OCI-LY3 (cell line): ENCODE measurements at regions not wholly inside any gene's neighbourhood (a gene's known extent, or its start where the extent isn't known, plus 50 kb on each side); places are given as distances from the start of the nearest gene placed in this dataset.

Experiments used
- H2AFZ ChIP-seq: fragments of 200-600, 300-600 bp; shearing (Covaris generic); 2 replicates; pipeline ENCODE4 v1.6.0; 2014; ENCODE audit warnings: antibody characterized with exemption, low read depth, low read length
- H3K27ac ChIP-seq: fragments of 200-600, 300-600 bp; sonication (generic); 2 replicates; pipeline ENCODE4 v1.5.1; 2014; ENCODE audit warnings: mild to moderate bottlenecking, low read length, moderate library complexity, mixed read lengths
- H3K27me3 ChIP-seq: fragments of 200-600, 300-600 bp; sonication (generic); 2 replicates; pipeline ENCODE4 v1.6.1; 2014; ENCODE audit warnings: low read depth, low read length, mixed read lengths
- H3K36me3 ChIP-seq: fragments of 200-600, 300-600 bp; sonication (generic); replicated peaks from 2 replicates; pipeline ENCODE3; 2014; ENCODE audit warnings: low read depth, low read length, mixed read lengths
- H3K4me1 ChIP-seq: fragments of 300-600, 200-600 bp; sonication (generic); 2 replicates; pipeline ENCODE4 v1.6.1; 2014; ENCODE audit warnings: low read length, mixed read lengths
- H3K4me2 ChIP-seq: fragments of 200-600, 300-600 bp; sonication (generic); 2 replicates; pipeline ENCODE4 v1.6.1; 2014; ENCODE audit warnings: low read length, mixed read lengths
- H3K4me3 ChIP-seq: fragments of 300-600, 200-600 bp; sonication (generic); 2 replicates; pipeline ENCODE4 v1.5.1; 2014; ENCODE audit warnings: antibody characterized with exemption, mild to moderate bottlenecking, low read length, moderate library complexity
- H3K79me2 ChIP-seq: fragments of 300-600, 200-600 bp; shearing (Covaris generic); 2 replicates; pipeline ENCODE4 v1.6.1; 2014; ENCODE audit warnings: mild to moderate bottlenecking, low read length, mixed read lengths
- H3K9ac ChIP-seq: fragments of 300-600, 200-600 bp; shearing (Covaris generic); 2 replicates; pipeline ENCODE4 v1.6.0; 2014; ENCODE audit warnings: mild to moderate bottlenecking, low read length, moderate library complexity
- H3K9me3 ChIP-seq: fragments of 200-600, 300-600 bp; shearing (Covaris generic); 2 replicates; pipeline ENCODE4 v1.6.1; 2014; ENCODE audit warnings: low read length, mixed read lengths; ENCODE audit not compliant: insufficient read depth
- H4K20me1 ChIP-seq: fragments of 200-600, 300-600 bp; sonication (generic); 2 replicates; pipeline ENCODE4 v1.6.1; 2016; ENCODE audit warnings: low read length, mixed read lengths; ENCODE audit not compliant: insufficient read depth
- EZH2phosphoT487 ChIP-seq: fragments of 200-600 bp; shearing (Covaris generic); IDR thresholded peaks from 2 replicates; pipeline ENCODE4 v1.6.1; 2018; ENCODE audit warnings: antibody characterized with exemption, mixed run types, low read depth
- TF ChIP-seq, protein P1 (sequence below): fragments of 200-600, 300-600 bp; sonication (generic); IDR thresholded peaks from 2 replicates; pipeline ENCODE4 v1.5.1; 2014; ENCODE audit warnings: antibody characterized with exemption, low read length, low read depth

DNA sequence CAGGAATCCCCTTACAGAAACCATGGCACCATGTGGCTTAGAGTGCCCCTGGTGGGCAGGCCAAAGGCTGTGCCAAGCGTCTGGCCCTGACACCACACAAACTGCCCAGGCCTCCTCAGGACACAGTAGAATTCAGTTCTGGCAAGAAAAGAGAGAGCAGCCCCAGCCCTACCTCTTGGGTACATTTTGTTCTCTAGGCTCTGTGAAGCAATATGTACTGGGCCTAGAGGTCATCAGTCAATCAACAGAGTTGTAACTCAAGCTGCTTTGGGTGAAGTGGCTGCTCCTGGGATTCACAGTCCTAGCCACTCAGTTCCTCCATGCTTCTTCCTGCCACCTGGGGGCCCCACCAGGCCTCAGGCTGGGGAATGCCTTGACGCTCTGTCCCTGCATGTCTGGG is 158.1 kb upstream of the MAMLD1 start:
- H3K36me3 ChIP-seq, result no peaks in the 10 kb centered on the region
- no peaks in the 10 kb centered on the region for H3K9me3 ChIP-seq
- TF ChIP-seq EZH2phosphoT487, result no peak
- TF ChIP-seq, protein P1, sequence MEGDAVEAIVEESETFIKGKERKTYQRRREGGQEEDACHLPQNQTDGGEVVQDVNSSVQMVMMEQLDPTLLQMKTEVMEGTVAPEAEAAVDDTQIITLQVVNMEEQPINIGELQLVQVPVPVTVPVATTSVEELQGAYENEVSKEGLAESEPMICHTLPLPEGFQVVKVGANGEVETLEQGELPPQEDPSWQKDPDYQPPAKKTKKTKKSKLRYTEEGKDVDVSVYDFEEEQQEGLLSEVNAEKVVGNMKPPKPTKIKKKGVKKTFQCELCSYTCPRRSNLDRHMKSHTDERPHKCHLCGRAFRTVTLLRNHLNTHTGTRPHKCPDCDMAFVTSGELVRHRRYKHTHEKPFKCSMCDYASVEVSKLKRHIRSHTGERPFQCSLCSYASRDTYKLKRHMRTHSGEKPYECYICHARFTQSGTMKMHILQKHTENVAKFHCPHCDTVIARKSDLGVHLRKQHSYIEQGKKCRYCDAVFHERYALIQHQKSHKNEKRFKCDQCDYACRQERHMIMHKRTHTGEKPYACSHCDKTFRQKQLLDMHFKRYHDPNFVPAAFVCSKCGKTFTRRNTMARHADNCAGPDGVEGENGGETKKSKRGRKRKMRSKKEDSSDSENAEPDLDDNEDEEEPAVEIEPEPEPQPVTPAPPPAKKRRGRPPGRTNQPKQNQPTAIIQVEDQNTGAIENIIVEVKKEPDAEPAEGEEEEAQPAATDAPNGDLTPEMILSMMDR, result peak; percentile 28; the same call in 1 of the 2 replicates

DNA sequence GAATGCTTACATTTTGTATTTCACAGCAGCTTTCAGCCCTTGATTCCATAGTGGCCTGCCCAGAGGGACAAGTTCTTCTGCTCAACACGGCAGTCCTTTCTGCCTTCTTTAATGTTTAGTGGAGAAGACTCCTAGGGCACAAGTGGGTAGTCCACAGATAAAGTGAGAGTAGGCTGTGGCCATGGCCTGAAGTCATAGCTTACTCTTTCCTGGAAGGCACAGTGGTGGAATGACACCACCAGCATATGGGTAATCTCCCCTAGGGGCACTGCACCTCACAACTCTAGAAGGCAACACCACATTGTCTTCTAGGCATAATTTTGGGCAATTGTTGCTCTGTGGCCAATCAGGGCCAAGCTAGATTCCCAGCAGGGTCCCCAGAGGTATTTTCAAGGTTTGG is 155.4 kb upstream of the MAMLD1 start:
- Histone ChIP-seq H2AFZ (no peak overlapping the region), H3K9me3 (no peaks in the 10 kb centered on the region), H4K20me1 (no peaks in the 10 kb centered on the region), H3K4me2 (no peak overlapping the region), H3K4me1 (peaks cover 43% of the 10 kb centered on the region), H3K27me3 (no peaks in the 10 kb centered on the region), H3K79me2 (no peaks in the 10 kb centered on the region), H3K4me3 (no peak overlapping the region), H3K36me3 (no peaks in the 10 kb centered on the region), H3K9ac (no peak overlapping the region), H3K27ac (no peak overlapping the region)
- TF ChIP-seq, protein P1, result no peak
- no peak for TF ChIP-seq EZH2phosphoT487

More for the DNA sequence above, 158.1 kb upstream of the MAMLD1 start:
- H3K79me2 ChIP-seq, result no peaks in the 10 kb centered on the region
- H2AFZ ChIP-seq, result no peak overlapping the region
- no peaks in the 10 kb centered on the region for H3K27me3 ChIP-seq
- no peaks in the 10 kb centered on the region for H4K20me1 ChIP-seq
- no peak overlapping the region for H3K4me2 ChIP-seq
- no peak overlapping the region for H3K9ac ChIP-seq
- no peak overlapping the region for H3K4me3 ChIP-seq
- H3K27ac ChIP-seq, result no peak overlapping the region
- peaks cover 70% of the 10 kb centered on the region for H3K4me1 ChIP-seq

DNA sequence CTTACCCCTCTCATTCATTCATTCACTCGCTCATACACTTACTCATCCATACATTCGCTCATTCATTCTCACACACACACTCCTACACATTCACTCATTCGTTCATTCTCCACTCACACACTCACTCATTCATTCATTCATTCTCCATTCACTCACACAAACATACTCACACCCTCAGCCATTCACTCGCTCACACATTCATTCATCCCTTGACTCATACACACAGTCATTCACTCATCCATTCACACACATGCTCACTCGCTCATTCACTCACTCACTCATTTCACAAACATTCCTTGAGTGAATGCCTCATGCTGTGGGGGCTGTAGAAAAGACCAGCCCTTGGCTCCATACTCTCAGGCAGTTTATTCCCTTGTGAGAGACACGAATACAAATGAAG is 151.1 kb upstream of the MAMLD1 start:
- no peak overlapping the region for H3K9ac ChIP-seq
- H3K4me1 ChIP-seq, result peaks cover 3% of the 10 kb centered on the region
- no peak overlapping the region for H3K4me3 ChIP-seq
- no peaks in the 10 kb centered on the region for H4K20me1 ChIP-seq
- no peaks in the 10 kb centered on the region for H3K79me2 ChIP-seq
- no peak overlapping the region for H3K27ac ChIP-seq
- H3K4me2 ChIP-seq, result no peak overlapping the region
- no peak overlapping the region for H2AFZ ChIP-seq
- no peak for TF ChIP-seq EZH2phosphoT487
- TF ChIP-seq, protein P1, result no peak
- H3K27me3 ChIP-seq, result no peaks in the 10 kb centered on the region
- no peaks in the 10 kb centered on the region for H3K9me3 ChIP-seq
- H3K36me3 ChIP-seq, result no peaks in the 10 kb centered on the region

DNA sequence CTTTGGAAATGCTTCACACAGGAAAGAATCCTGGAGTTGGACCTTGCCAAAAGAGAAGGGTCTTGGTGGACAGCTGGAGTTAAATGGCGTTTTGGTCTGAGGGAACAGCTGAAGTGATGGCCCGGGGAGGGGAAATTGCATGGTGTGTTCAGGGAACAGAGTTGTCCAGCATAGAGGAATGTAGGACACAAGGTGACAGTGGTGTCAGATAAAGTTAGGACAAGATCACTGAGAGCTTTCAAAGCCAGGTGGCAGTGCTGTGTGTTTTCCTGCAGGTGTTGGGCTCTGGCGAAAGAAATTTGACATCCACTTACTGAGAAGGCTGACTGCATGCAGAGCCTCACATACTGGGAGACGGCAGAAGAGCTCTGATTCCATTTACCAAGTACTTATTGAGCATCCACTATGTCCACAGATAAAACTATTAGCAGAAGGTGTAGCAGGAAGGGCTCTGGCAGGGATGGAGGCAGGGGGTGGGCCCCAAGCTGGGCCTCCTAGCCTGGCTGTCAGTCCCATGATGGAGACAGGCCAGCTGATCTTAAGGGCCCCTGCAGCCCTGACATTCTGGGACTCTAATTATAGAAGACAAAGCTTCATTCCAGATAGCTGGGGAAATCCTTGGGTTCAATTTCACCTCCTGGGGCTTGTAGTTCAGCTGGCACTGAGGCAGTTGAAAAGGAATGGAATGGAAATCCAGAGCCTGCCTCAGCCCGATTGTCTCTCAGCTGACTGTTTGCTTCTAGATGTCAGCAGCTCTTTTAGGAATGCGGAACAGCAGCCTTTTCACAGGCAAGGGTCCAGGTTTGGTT is 150.2 kb upstream of the MAMLD1 start:
- Histone ChIP-seq H4K20me1 (no peaks in the 10 kb centered on the region), H3K9me3 (no peaks in the 10 kb centered on the region), H2AFZ (no peak overlapping the region), H3K4me3 (no peak overlapping the region), H3K27me3 (no peaks in the 10 kb centered on the region), H3K36me3 (no peaks in the 10 kb centered on the region), H3K4me1 (no peaks in the 10 kb centered on the region), H3K27ac (no peak overlapping the region), H3K9ac (no peak overlapping the region), H3K79me2 (no peaks in the 10 kb centered on the region), H3K4me2 (no peak overlapping the region)
- TF ChIP-seq, protein P1, result peak; percentile 14; the same call in 1 of the 2 replicates
- TF ChIP-seq EZH2phosphoT487, result no peak
